Osteocyte (in vitro differentiated cells): ENCODE measurements at regions not wholly inside any gene's neighbourhood (a gene's known extent, or its start where the extent isn't known, plus 50 kb on each side); places are given as distances from the start of the nearest gene placed in this dataset.
"Not testable (repeated sequence)": the region's sequence is repeated elsewhere in the genome, so short reads cannot be mapped to it uniquely, and the experiment has no call there.

Experiments used
- DNase-seq: peaks from one replicate; pipeline ENCODE4 v3.0.0; 2021; ENCODE audit warnings: mixed read lengths; ENCODE audit not compliant: unreplicated experiment; ENCODE audit errors: extremely low spot score
- H3K27ac Mint-ChIP-seq: one replicate; pipeline ENCODE4 v1.8.0; 2021; ENCODE audit warnings: mild to moderate bottlenecking, mixed read lengths; ENCODE audit not compliant: unreplicated experiment
- H3K27me3 Mint-ChIP-seq: one replicate; pipeline ENCODE4 v1.8.0; 2021; ENCODE audit warnings: mixed read lengths; ENCODE audit not compliant: unreplicated experiment
- H3K36me3 Mint-ChIP-seq: one replicate; pipeline ENCODE4 v1.8.0; 2021; ENCODE audit warnings: mixed read lengths; ENCODE audit not compliant: unreplicated experiment
- H3K4me1 Mint-ChIP-seq: one replicate; pipeline ENCODE4 v1.8.0; 2021; ENCODE audit warnings: mixed read lengths; ENCODE audit not compliant: unreplicated experiment
- H3K4me3 Mint-ChIP-seq: one replicate; pipeline ENCODE4 v1.8.0; 2021; ENCODE audit warnings: mild to moderate bottlenecking, moderate library complexity, mixed read lengths; ENCODE audit not compliant: unreplicated experiment
- H3K9me3 Mint-ChIP-seq: one replicate; pipeline ENCODE4 v1.8.0; 2021; ENCODE audit warnings: mixed read lengths; ENCODE audit not compliant: unreplicated experiment
- TF ChIP-seq, protein P1 (sequence below): fragments of 200-600 bp; sonication (generic); IDR thresholded peaks from 2 replicates; pipeline ENCODE4 v1.5.0; 2021; ENCODE audit warnings: antibody characterized with exemption, mild to moderate bottlenecking, moderate library complexity

GRCh38 chr1:43021547-43022474 is 63.1 kb upstream of the SLC2A1 start:
- H3K4me1 Mint-ChIP-seq: no peaks in the 10 kb centered on the region
- H3K9me3 Mint-ChIP-seq: no peaks in the 10 kb centered on the region
- H3K4me3 Mint-ChIP-seq: no peak overlapping the region
- no peaks in the 10 kb centered on the region for H3K36me3 Mint-ChIP-seq
- no peak for DNase-seq
- peaks cover 18% of the 10 kb centered on the region for H3K27me3 Mint-ChIP-seq
- no peak overlapping the region for H3K27ac Mint-ChIP-seq
- TF ChIP-seq, protein P1, sequence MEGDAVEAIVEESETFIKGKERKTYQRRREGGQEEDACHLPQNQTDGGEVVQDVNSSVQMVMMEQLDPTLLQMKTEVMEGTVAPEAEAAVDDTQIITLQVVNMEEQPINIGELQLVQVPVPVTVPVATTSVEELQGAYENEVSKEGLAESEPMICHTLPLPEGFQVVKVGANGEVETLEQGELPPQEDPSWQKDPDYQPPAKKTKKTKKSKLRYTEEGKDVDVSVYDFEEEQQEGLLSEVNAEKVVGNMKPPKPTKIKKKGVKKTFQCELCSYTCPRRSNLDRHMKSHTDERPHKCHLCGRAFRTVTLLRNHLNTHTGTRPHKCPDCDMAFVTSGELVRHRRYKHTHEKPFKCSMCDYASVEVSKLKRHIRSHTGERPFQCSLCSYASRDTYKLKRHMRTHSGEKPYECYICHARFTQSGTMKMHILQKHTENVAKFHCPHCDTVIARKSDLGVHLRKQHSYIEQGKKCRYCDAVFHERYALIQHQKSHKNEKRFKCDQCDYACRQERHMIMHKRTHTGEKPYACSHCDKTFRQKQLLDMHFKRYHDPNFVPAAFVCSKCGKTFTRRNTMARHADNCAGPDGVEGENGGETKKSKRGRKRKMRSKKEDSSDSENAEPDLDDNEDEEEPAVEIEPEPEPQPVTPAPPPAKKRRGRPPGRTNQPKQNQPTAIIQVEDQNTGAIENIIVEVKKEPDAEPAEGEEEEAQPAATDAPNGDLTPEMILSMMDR: no peak

DNA sequence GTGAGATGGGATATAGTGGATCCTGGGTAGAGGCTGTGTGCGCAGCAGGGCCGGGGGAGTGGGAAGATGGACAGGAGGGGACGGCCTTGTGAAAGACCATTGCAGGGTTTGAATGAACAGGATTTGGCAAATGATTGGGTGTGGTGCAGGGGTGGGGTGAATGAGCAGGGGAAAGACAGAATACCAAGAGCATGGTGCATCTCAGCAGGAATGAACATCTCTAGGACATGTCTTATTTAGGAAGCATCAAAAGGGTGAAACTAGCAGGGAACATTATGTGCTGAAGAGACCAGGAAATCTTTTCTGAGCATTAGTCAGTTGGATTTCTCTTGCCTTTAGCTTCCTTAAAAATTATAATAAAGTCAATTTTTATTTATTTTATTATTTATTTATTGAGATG is 60.6 kb upstream of the SLC2A1 start:
- no peaks in the 10 kb centered on the region for H3K36me3 Mint-ChIP-seq
- no peak for DNase-seq
- peaks cover 16% of the 10 kb centered on the region for H3K27me3 Mint-ChIP-seq
- H3K27ac Mint-ChIP-seq: no peak overlapping the region
- no peaks in the 10 kb centered on the region for H3K4me1 Mint-ChIP-seq
- no peaks in the 10 kb centered on the region for H3K9me3 Mint-ChIP-seq
- TF ChIP-seq, protein P1: no peak
- H3K4me3 Mint-ChIP-seq: no peak overlapping the region

DNA sequence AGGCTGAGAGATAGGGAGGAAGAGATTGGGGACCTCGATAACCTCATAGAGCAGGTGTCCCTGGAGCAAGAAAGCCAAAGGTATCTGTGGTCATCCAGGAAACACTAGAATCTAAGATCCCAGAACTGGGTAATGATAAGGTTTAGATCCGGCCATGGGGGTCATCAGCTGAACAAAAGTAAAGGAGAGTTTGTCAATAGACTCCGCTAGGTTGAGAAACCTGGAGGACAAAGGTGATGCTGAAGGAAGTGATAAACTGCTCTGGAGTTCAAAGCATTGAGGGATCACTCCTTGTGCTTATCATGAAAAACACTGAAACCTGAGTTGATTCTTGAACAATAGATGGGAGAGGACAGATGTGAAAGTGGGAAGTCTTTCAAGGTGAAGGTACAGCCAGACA is 59.5 kb upstream of the SLC2A1 start:
- Mint-ChIP-seq H3K27me3 (peaks cover 23% of the 10 kb centered on the region), H3K4me3 (no peak overlapping the region), H3K36me3 (no peaks in the 10 kb centered on the region), H3K4me1 (no peaks in the 10 kb centered on the region), H3K27ac (no peak overlapping the region), H3K9me3 (no peaks in the 10 kb centered on the region)
- no peak for DNase-seq
- TF ChIP-seq, protein P1: no peak

DNA sequence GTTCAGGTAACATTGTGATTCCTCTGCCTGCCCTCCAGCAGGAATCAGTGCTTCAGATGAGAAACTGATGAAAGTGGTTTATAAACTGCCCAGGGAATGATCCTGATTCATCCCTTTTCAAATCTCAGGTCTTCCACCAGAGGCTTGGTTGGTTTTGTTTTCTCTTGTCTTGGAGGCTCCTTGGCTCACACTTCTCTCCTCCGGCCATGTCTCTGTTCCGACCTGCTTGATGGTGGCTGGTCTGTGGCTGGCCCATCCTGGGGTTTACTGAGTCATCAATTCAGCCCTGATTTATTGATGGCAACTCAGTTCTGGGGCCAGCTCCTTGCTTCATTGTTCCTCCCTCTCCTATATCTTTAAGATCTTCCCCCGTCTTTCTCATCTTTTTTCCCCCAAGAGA is 56.6 kb upstream of the SLC2A1 start:
- H3K27me3 Mint-ChIP-seq: peaks cover 25% of the 10 kb centered on the region
- no peaks in the 10 kb centered on the region for H3K4me1 Mint-ChIP-seq
- no peak for DNase-seq
- H3K4me3 Mint-ChIP-seq: no peak overlapping the region
- H3K9me3 Mint-ChIP-seq: no peaks in the 10 kb centered on the region
- H3K27ac Mint-ChIP-seq: no peak overlapping the region
- no peaks in the 10 kb centered on the region for H3K36me3 Mint-ChIP-seq
- TF ChIP-seq, protein P1: no peak

DNA sequence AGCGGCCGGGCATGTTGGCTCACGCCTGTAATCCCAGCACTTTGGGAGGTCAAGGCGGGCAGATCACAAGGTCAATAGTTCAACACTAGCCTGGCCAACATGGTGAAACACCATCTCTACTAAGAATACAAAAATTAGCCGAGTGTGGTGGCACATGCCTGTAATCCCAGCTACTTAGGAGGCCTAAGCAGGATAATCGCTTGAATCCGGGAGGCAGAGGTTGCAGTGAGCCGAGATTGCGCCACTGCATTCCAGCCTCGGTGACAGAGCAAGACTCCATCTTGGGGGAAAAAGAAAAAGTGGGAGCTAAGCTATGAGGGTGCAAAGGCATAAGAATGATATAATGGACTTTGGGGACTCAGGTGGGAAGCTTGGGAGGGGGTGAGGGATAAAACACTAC is 55.9 kb upstream of the SLC2A1 start:
- not testable (repeated sequence) for H3K9me3 Mint-ChIP-seq, DNase-seq, H3K4me3 Mint-ChIP-seq, H3K27ac Mint-ChIP-seq, H3K36me3 Mint-ChIP-seq, H3K4me1 Mint-ChIP-seq
- H3K27me3 Mint-ChIP-seq: peaks cover 25% of the 10 kb centered on the region
